ENCODE measurements at regions not wholly inside any gene's neighbourhood (a gene's known extent, or its start where the extent isn't known, plus 50 kb on each side); places are given as distances from the start of the nearest gene placed in this dataset.

GRCh38 chr16:72475688-72476087 lies 303.7 kb upstream of the PMFBP1 start:
- H3K36me3 ChIP-seq (ENCODE audit: low read depth): no peaks in the 10 kb centered on the region
- no peak overlapping the region for H3K4me3 ChIP-seq
- ATAC-seq (no peak), DNase-seq (no peak)
- intact Hi-C loops (cut with DNase I, micrococcal nuclease): no loop called here
- H3K4me1 ChIP-seq (ENCODE audit: low read depth): no peaks in the 10 kb centered on the region
- TF ChIP-seq CTCF (IDR thresholded peaks at IDR 0.05): no peak
- H3K9me3 ChIP-seq: no peaks in the 10 kb centered on the region

- H3K4me3 ChIP-seq: no peak overlapping the region
- H3K9me3 ChIP-seq: no peaks in the 10 kb centered on the region
- H3K36me3 ChIP-seq (ENCODE audit: low read depth): no peaks in the 10 kb centered on the region
- intact Hi-C loops (cut with DNase I, micrococcal nuclease): no loop called here
- DNase-seq (no peak), ATAC-seq (no peak)
- no peaks in the 10 kb centered on the region for H3K4me1 ChIP-seq (ENCODE audit: low read depth)
- TF ChIP-seq CTCF (IDR thresholded peaks at IDR 0.05): no peak
Measured at GRCh38 chr16:72474501-72475123, 302.7 kb upstream of the PMFBP1 start.

GRCh38 chr16:72473631-72474030 lies 301.7 kb upstream of the PMFBP1 start:
- Histone ChIP-seq H3K4me1 (ENCODE audit: low read depth) (no peaks in the 10 kb centered on the region), H3K4me3 (no peak overlapping the region), H3K36me3 (ENCODE audit: low read depth) (no peaks in the 10 kb centered on the region), H3K9me3 (no peaks in the 10 kb centered on the region)
- no peak for TF ChIP-seq CTCF (IDR thresholded peaks at IDR 0.05)
- no peak for ATAC-seq
- no peak for DNase-seq
- intact Hi-C loops (cut with DNase I, micrococcal nuclease): no loop called here

GRCh38 chr16:72471317-72471924 lies 299.5 kb upstream of the PMFBP1 start:
- no peaks in the 10 kb centered on the region for H3K9me3 ChIP-seq
- no peaks in the 10 kb centered on the region for H3K4me1 ChIP-seq (ENCODE audit: low read depth)
- intact Hi-C loops (cut with DNase I, micrococcal nuclease): no loop called here
- DNase-seq (no peak), ATAC-seq (no peak)
- no peak for TF ChIP-seq CTCF (IDR thresholded peaks at IDR 0.05)
- no peak overlapping the region for H3K4me3 ChIP-seq
- no peaks in the 10 kb centered on the region for H3K36me3 ChIP-seq (ENCODE audit: low read depth)

- no peak for TF ChIP-seq CTCF (IDR thresholded peaks at IDR 0.05)
- H3K4me3 ChIP-seq: no peak overlapping the region
- H3K4me1 ChIP-seq (ENCODE audit: low read depth): no peaks in the 10 kb centered on the region
Measured at GRCh38 chr16:72470541-72470940, 298.6 kb upstream of the PMFBP1 start.

More at GRCh38 chr16:72470541-72470940, 298.6 kb upstream of the PMFBP1 start:
- Histone ChIP-seq H3K9me3 (no peaks in the 10 kb centered on the region), H3K36me3 (ENCODE audit: low read depth) (no peaks in the 10 kb centered on the region)
- intact Hi-C loops (cut with DNase I, micrococcal nuclease): no loop called here
- ATAC-seq (no peak), DNase-seq (no peak)
